Mesothelial cell of epicardium (in vitro differentiated cells): ENCODE measurements at regions not wholly inside any gene's neighbourhood (a gene's known extent, or its start where the extent isn't known, plus 50 kb on each side); places are given as distances from the start of the nearest gene placed in this dataset.

ENCODE experiments used
- DNase-seq, 2 experiments: peaks; one replicate each; pipeline ENCODE4 v3.0.0; 2021; ENCODE audit warnings: low spot score in 2 of 2; ENCODE audit not compliant: unreplicated experiment in 2 of 2
- H3K27ac Mint-ChIP-seq: 2 replicates; pipeline ENCODE4 v1.8.0; 2021; ENCODE audit warnings: mixed read lengths
- H3K27me3 Mint-ChIP-seq: 2 replicates; pipeline ENCODE4 v1.8.0; 2021; ENCODE audit warnings: low read depth, mixed read lengths
- H3K36me3 Mint-ChIP-seq: 2 replicates; pipeline ENCODE4 v1.8.0; 2021; ENCODE audit warnings: mixed read lengths
- H3K4me1 Mint-ChIP-seq: 2 replicates; pipeline ENCODE4 v1.8.0; 2021; ENCODE audit warnings: mixed read lengths
- H3K4me3 Mint-ChIP-seq: 2 replicates; pipeline ENCODE4 v1.8.0; 2021; ENCODE audit warnings: mild to moderate bottlenecking, moderate library complexity, mixed read lengths
- H3K9me3 Mint-ChIP-seq: 2 replicates; pipeline ENCODE4 v1.8.0; 2021; ENCODE audit warnings: mixed read lengths
- CTCF ChIP-seq: fragments of 200-600 bp; sonication (generic); IDR thresholded peaks from one replicate; pipeline ENCODE4 v1.5.0; 2021; ENCODE audit warnings: antibody characterized with exemption; ENCODE audit not compliant: unreplicated experiment

GRCh38 chr4:53780736-53781400, 189.6 kb upstream of the LNX1 start:
- no peak overlapping the region for H3K27ac Mint-ChIP-seq
- no peak for TF ChIP-seq CTCF

DNA sequence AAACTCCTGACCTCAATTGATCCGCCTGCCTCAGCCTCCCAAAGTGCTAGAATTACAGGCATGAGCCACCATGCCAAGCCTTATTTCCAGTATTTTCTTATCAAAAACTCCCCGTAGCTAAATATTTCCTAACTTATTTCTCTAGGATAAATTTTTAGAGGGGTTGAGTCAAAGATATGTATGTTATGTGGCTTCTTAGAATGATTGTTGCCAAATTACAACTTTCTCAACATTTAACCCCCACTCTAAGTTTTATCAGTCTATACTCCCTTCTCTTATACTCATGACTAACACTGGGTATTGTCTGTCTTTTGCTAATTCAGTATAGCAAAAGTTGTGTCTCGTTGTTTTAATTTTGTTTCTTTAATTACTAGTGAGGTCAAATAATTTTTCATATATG, 187.7 kb upstream of the LNX1 start:
- Mint-ChIP-seq H3K9me3 (peaks cover 3% of the 10 kb centered on the region), H3K27me3 (peaks cover 2% of the 10 kb centered on the region), H3K4me1 (peaks cover 19% of the 10 kb centered on the region), H3K4me3 (no peak overlapping the region), H3K27ac (peak overlapping the region; percentile 80), H3K36me3 (no peaks in the 10 kb centered on the region)
- no peak for TF ChIP-seq CTCF
- no peak for DNase-seq

More at GRCh38 chr4:53780736-53781400, 189.6 kb upstream of the LNX1 start:
- no peak for DNase-seq
- Mint-ChIP-seq H3K9me3 (no peaks in the 10 kb centered on the region), H3K36me3 (no peaks in the 10 kb centered on the region), H3K4me3 (no peak overlapping the region), H3K27me3 (peaks cover 2% of the 10 kb centered on the region), H3K4me1 (peaks cover 19% of the 10 kb centered on the region)

DNA sequence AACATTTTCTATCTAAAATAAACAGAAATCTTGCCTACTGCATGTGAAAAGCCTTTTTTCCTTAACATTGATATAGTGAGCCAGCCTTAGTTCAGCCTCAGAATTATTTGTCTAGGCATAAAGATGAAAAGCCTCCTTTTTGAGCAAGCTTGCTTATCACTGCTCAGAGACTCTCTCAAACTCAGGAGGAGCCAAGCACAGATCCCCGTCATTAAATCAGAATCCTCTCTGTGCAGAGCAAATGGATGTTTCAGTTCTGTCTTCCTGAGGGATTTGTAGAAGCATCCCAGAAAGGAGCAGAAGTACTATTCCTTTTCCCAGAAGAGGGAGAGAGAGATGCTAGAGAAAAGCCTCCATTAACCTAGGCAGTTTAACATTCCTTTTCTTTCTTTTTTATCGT, 186.9 kb upstream of the LNX1 start:
- Mint-ChIP-seq H3K9me3 (peaks cover 3% of the 10 kb centered on the region), H3K4me1 (peaks cover 19% of the 10 kb centered on the region), H3K4me3 (no peak overlapping the region), H3K27ac (peak overlapping the region; percentile 72), H3K36me3 (no peaks in the 10 kb centered on the region), H3K27me3 (peaks cover 2% of the 10 kb centered on the region)
- no peak for TF ChIP-seq CTCF
- DNase-seq = no peak

DNA sequence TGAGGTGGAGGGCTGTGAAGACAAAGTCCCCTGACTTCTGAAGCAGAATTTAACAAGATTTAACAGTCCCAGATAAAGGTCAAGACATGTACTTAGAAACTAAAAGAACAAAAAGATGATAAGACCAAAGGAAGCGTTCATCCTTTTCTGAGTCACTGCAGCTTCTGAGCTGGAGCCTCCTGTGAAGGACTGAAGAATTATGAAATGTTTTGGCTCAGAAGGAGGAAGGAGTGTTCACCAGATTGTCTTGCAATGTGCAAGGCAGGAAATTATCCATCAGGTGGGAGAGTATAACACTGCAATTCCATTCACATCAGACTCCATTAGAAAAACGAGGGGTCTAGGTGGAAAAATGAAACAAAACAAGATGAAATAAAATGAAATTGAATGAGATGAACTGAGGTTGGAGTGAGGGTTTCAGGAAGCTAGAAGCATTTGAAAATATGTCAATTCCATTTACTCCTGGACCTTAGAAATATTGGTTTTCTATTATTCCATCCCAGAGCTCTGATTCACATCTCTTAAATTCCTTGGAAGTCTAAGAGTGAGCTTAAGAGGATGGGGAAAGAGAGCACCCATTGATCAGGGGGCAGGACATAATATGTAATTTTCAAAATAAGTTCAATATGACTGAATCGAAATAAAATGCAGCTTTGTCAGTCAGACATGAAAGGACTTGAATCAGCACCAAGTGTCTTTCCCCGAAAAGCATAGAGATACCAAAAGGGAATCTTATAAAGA, 186.1 kb upstream of the LNX1 start:
- Mint-ChIP-seq H3K9me3 (peaks cover 3% of the 10 kb centered on the region), H3K4me1 (peaks cover 19% of the 10 kb centered on the region), H3K36me3 (no peaks in the 10 kb centered on the region), H3K27me3 (no peaks in the 10 kb centered on the region), H3K4me3 (no peak overlapping the region), H3K27ac (peak overlapping the region; percentile 73)
- TF ChIP-seq CTCF = no peak
- DNase-seq = no peak

DNA sequence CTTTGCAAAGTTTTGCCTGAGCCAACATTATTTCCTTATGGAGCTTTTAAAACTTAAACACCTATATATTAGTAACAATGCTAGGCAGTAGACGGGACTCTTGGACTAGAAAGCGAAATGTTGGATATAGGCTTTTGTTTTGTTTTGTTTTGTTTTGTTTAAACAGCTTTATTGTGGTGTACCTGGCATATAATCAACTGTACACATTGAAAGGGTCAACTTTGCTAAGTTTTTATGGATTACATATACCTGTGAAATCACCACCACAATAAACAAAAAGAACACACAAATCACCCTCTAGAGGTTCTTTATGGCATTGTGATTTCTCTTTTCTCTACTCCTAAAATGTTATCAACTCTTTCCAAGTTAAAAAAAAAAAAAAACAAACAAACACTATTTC, 184.9 kb upstream of the LNX1 start:
- Mint-ChIP-seq H3K9me3 (peaks cover 3% of the 10 kb centered on the region), H3K36me3 (no peaks in the 10 kb centered on the region), H3K27ac (no peak overlapping the region), H3K27me3 (no peaks in the 10 kb centered on the region), H3K4me3 (no peak overlapping the region), H3K4me1 (peaks cover 19% of the 10 kb centered on the region)
- TF ChIP-seq CTCF = no peak
- DNase-seq = no peak
